Stimulated activated CD4-positive, alpha-beta T cell treated with anti-CD3 and anti-CD28 coated beads, Interleukin-4, amount 100 ng/mL, for 48 hours (primary cell): ENCODE measurements at regions not wholly inside any gene's neighbourhood (a gene's known extent, or its start where the extent isn't known, plus 50 kb on each side); places are given as distances from the start of the nearest gene placed in this dataset.
"Not testable (repeated sequence)": the region's sequence is repeated elsewhere in the genome, so short reads cannot be mapped to it uniquely, and the experiment has no call there.

Source experiments
- DNase-seq, 2 donors: peaks; one replicate each; pipeline ENCODE4 v3.0.0-alpha.2; 2020; ENCODE audit warnings: low read depth in 2 of 2

GRCh38 chr12:127560041-127560478, 706.9 kb upstream of the TMEM132C start:
- DNase-seq: no peak

GRCh38 chr12:127562816-127563215, 704.2 kb upstream of the TMEM132C start:
- DNase-seq: no peak

GRCh38 chr12:127565241-127565640, 701.7 kb upstream of the TMEM132C start:
- no peak for DNase-seq

- no peak for DNase-seq
Observed at GRCh38 chr12:127567531-127567930, 699.4 kb upstream of the TMEM132C start.

GRCh38 chr12:127570387-127570786, 696.6 kb upstream of the TMEM132C start:
- DNase-seq: no peak

- DNase-seq: no peak
Observed at GRCh38 chr12:127570793-127571360, 696.1 kb upstream of the TMEM132C start.

- DNase-seq: no peak
Observed at GRCh38 chr12:127571578-127571977, 695.4 kb upstream of the TMEM132C start.

- DNase-seq: no peak
Observed at GRCh38 chr12:127579446-127579845, 687.5 kb upstream of the TMEM132C start.

- no peak for DNase-seq
Observed at GRCh38 chr12:127582074-127582473, 684.9 kb upstream of the TMEM132C start.

GRCh38 chr12:127583041-127583440, 683.9 kb upstream of the TMEM132C start:
- DNase-seq: no peak

- DNase-seq: no peak
Observed at GRCh38 chr12:127588249-127588648, 678.7 kb upstream of the TMEM132C start.

- no peak for DNase-seq
Observed at GRCh38 chr12:127589541-127589940, 677.4 kb upstream of the TMEM132C start.

GRCh38 chr12:127590868-127591267, 676.1 kb upstream of the TMEM132C start:
- no peak for DNase-seq

GRCh38 chr12:127592245-127592644, 674.7 kb upstream of the TMEM132C start:
- DNase-seq: no peak

GRCh38 chr12:127594351-127594970, 672.5 kb upstream of the TMEM132C start:
- DNase-seq: no peak

GRCh38 chr12:127595506-127595905, 671.5 kb upstream of the TMEM132C start:
- DNase-seq: no peak

GRCh38 chr12:127596891-127597290, 670.1 kb upstream of the TMEM132C start:
- DNase-seq: no peak

- DNase-seq: no peak
Observed at GRCh38 chr12:127599436-127599835, 667.5 kb upstream of the TMEM132C start.

GRCh38 chr12:127600211-127600610, 666.8 kb upstream of the TMEM132C start:
- DNase-seq: no peak

- DNase-seq: no peak
Observed at GRCh38 chr12:127606476-127607015, 660.4 kb upstream of the TMEM132C start.

GRCh38 chr12:127607146-127607725, 659.7 kb upstream of the TMEM132C start:
- no peak for DNase-seq

- not testable (repeated sequence) for DNase-seq
Observed at GRCh38 chr12:127608359-127608758, 658.6 kb upstream of the TMEM132C start.

- DNase-seq: no peak
Observed at GRCh38 chr12:127613056-127613455, 653.9 kb upstream of the TMEM132C start.
